ENCODE measurements at regions not wholly inside any gene's neighbourhood (a gene's known extent, or its start where the extent isn't known, plus 50 kb on each side); places are given as distances from the start of the nearest gene placed in this dataset.

GRCh38 chr2:19554520-19554919, 196.1 kb upstream of the OSR1 start:
- BruUV-seq (replicated peaks): no TSS peak
- Histone ChIP-seq H3K4me2 (no peak overlapping the region), H4K20me1 (ENCODE audit: insufficient read depth) (no peaks in the 10 kb centered on the region), H3K9me3 (ENCODE audit: insufficient read depth, low read depth) (no peaks in the 10 kb centered on the region), H3K4me1 (replicated peaks; ENCODE audit: insufficient read depth) (no peaks in the 10 kb centered on the region), H3K36me3 (ENCODE audit: low read depth) (no peaks in the 10 kb centered on the region), H3K4me3 (no peak overlapping the region), H3K9me2 (ENCODE audit: insufficient read depth) (no peaks in the 10 kb centered on the region), H3F3A (ENCODE audit: insufficient read depth, low read depth) (no peaks in the 10 kb centered on the region), H3K79me2 (ENCODE audit: low read depth) (no peaks in the 10 kb centered on the region), H3K27ac (no peak overlapping the region), H3K27me3 (ENCODE audit: insufficient read depth, low read depth) (no peaks in the 10 kb centered on the region), H2AFZ (no peak overlapping the region)
- ChIA-PET CTCF (no interaction called here), POLR2A (ENCODE audit: unreplicated experiment) (no interaction called here)
- no peak for DNase-seq
- TF ChIP-seq EZH2 (IDR thresholded peaks at IDR 0.05; ENCODE audit: low read depth): no peak
- no peak for TF ChIP-seq CTCF (conservative IDR thresholded peaks at IDR 0.05)
- intact Hi-C loops (cut with micrococcal nuclease; ENCODE audit: unreplicated experiment): no loop called here

- Histone ChIP-seq H3K27me3 (ENCODE audit: insufficient read depth, low read depth) (no peaks in the 10 kb centered on the region), H3K79me2 (ENCODE audit: low read depth) (no peaks in the 10 kb centered on the region), H2AFZ (no peak overlapping the region), H3K27ac (no peak overlapping the region), H3K9me3 (ENCODE audit: insufficient read depth, low read depth) (no peaks in the 10 kb centered on the region), H3K4me1 (replicated peaks; ENCODE audit: insufficient read depth) (no peaks in the 10 kb centered on the region), H3K4me3 (no peak overlapping the region), H4K20me1 (ENCODE audit: insufficient read depth) (no peaks in the 10 kb centered on the region), H3K9me2 (ENCODE audit: insufficient read depth) (no peaks in the 10 kb centered on the region), H3F3A (ENCODE audit: insufficient read depth, low read depth) (no peaks in the 10 kb centered on the region), H3K4me2 (no peak overlapping the region), H3K36me3 (ENCODE audit: low read depth) (no peaks in the 10 kb centered on the region)
- DNase-seq: no peak
- ChIA-PET POLR2A (ENCODE audit: unreplicated experiment) (no interaction called here), CTCF (no interaction called here)
- BruUV-seq (replicated peaks): no TSS peak
- TF ChIP-seq CTCF (conservative IDR thresholded peaks at IDR 0.05) (no peak), EZH2 (IDR thresholded peaks at IDR 0.05; ENCODE audit: low read depth) (no peak)
- intact Hi-C loops (cut with micrococcal nuclease; ENCODE audit: unreplicated experiment): no loop called here
Observed at GRCh38 chr2:19552270-19552669, 193.8 kb upstream of the OSR1 start.

- POLR2A ChIA-PET (ENCODE audit: unreplicated experiment): no interaction called here
- Histone ChIP-seq H3K9me3 (ENCODE audit: insufficient read depth, low read depth) (no peaks in the 10 kb centered on the region), H2AFZ (no peak overlapping the region), H3K27me3 (ENCODE audit: insufficient read depth, low read depth) (no peaks in the 10 kb centered on the region), H3K36me3 (ENCODE audit: low read depth) (no peaks in the 10 kb centered on the region), H3F3A (ENCODE audit: insufficient read depth, low read depth) (no peaks in the 10 kb centered on the region), H3K4me3 (no peak overlapping the region), H3K27ac (no peak overlapping the region), H3K4me2 (no peak overlapping the region), H3K9me2 (ENCODE audit: insufficient read depth) (no peaks in the 10 kb centered on the region), H3K79me2 (ENCODE audit: low read depth) (no peaks in the 10 kb centered on the region), H4K20me1 (ENCODE audit: insufficient read depth) (no peaks in the 10 kb centered on the region), H3K4me1 (replicated peaks; ENCODE audit: insufficient read depth) (no peaks in the 10 kb centered on the region)
- CTCF ChIA-PET: no interaction called here
- no peak for DNase-seq
- no peak for TF ChIP-seq EZH2 (IDR thresholded peaks at IDR 0.05; ENCODE audit: low read depth)
- no peak for TF ChIP-seq CTCF (conservative IDR thresholded peaks at IDR 0.05)
- intact Hi-C loops (cut with micrococcal nuclease; ENCODE audit: unreplicated experiment): no loop called here
- BruUV-seq (replicated peaks): no TSS peak
Observed at GRCh38 chr2:19550750-19551149, 192.3 kb upstream of the OSR1 start.
